Mesenchymal stem cell (in vitro differentiated cells and primary cell): ENCODE measurements at regions not wholly inside any gene's neighbourhood (a gene's known extent, or its start where the extent isn't known, plus 50 kb on each side); places are given as distances from the start of the nearest gene placed in this dataset.
A peak's percentile ranks its signal among the peaks of the same experiment; 100 is the strongest.

Experiments used
- DNase-seq: peaks from one replicate; pipeline ENCODE4 v3.0.0-alpha.2; 2013
- H2AFZ ChIP-seq: one replicate; pipeline ENCODE4 v1.6.1; 2013; ENCODE audit warnings: low read depth, mild to moderate bottlenecking, control low read depth, inconsistent platforms, low read length, moderate library complexity
- H2AK5ac ChIP-seq: 2 replicates; pipeline ENCODE4 v1.6.1; 2013; ENCODE audit warnings: low read length, moderate library complexity, mild to moderate bottlenecking, inconsistent platforms; ENCODE audit not compliant: severe bottlenecking
- H2BK120ac ChIP-seq: one replicate; pipeline ENCODE4 v1.6.1; 2013; ENCODE audit warnings: low read depth, mild to moderate bottlenecking, inconsistent platforms, low read length, moderate library complexity
- H2BK12ac ChIP-seq, 2 experiments: one replicate each; pipeline ENCODE4 v1.6.1; 2013; ENCODE audit warnings: inconsistent platforms in 2 of 2, low read length in 2 of 2, mild to moderate bottlenecking in 2 of 2, moderate library complexity in 2 of 2, control low read depth in 1 of 2
- H2BK15ac ChIP-seq: one replicate; pipeline ENCODE4 v1.6.1; 2013; ENCODE audit warnings: mild to moderate bottlenecking, low read depth, inconsistent platforms; ENCODE audit not compliant: poor library complexity, severe bottlenecking
- H2BK5ac ChIP-seq: 2 replicates; pipeline ENCODE4 v1.6.1; 2013; ENCODE audit warnings: low read depth, mild to moderate bottlenecking, low read length, control low read depth, inconsistent platforms; ENCODE audit not compliant: poor library complexity, severe bottlenecking
- H3K14ac ChIP-seq, 2 experiments: one replicate each; pipeline ENCODE4 v1.6.1; 2013; ENCODE audit warnings: inconsistent platforms in 2 of 2, low read length in 2 of 2, control low read depth in 1 of 2, mild to moderate bottlenecking in 1 of 2, moderate library complexity in 1 of 2
- H3K18ac ChIP-seq, 2 experiments: one replicate each; pipeline ENCODE4 v1.6.1; 2013; ENCODE audit warnings: inconsistent platforms in 2 of 2, low read length in 2 of 2, control low read depth in 1 of 2, low read depth in 1 of 2, mild to moderate bottlenecking in 1 of 2
- H3K23ac ChIP-seq, 2 experiments: one replicate each; pipeline ENCODE4 v1.6.1; 2013; ENCODE audit warnings: inconsistent platforms in 2 of 2, low read length in 2 of 2, mild to moderate bottlenecking in 2 of 2, moderate library complexity in 2 of 2, control low read depth in 1 of 2
- H3K27ac ChIP-seq: 2 replicates; pipeline ENCODE4 v1.5.1; 2013; ENCODE audit warnings: mild to moderate bottlenecking, moderate library complexity, low read length, control low read depth, inconsistent platforms; ENCODE audit not compliant: poor library complexity, severe bottlenecking
- H3K27me3 ChIP-seq, 2 experiments: 2 replicates each; pipeline versions ENCODE4 v1.6.1 to v1.7.0; 2013; ENCODE audit warnings: low read length in 2 of 2, mild to moderate bottlenecking in 2 of 2, moderate library complexity in 2 of 2, control low read depth in 1 of 2, inconsistent platforms in 1 of 2; ENCODE audit not compliant: control insufficient read depth in 1 of 2, insufficient read depth in 1 of 2
- H3K36me3 ChIP-seq, 2 experiments: 2 replicates each; pipeline versions ENCODE4 v1.6.1 to v1.7.0; 2013; ENCODE audit warnings: low read length in 2 of 2, control low read depth in 1 of 2, inconsistent platforms in 1 of 2, low read depth in 1 of 2, mild to moderate bottlenecking in 1 of 2; ENCODE audit not compliant: insufficient read depth in 2 of 2, control insufficient read depth in 1 of 2
- H3K4ac ChIP-seq, 2 experiments: one replicate each; pipeline ENCODE4 v1.6.1; 2013; ENCODE audit warnings: inconsistent platforms in 2 of 2, low read length in 2 of 2, mild to moderate bottlenecking in 2 of 2, moderate library complexity in 2 of 2, control low read depth in 1 of 2, low read depth in 1 of 2
- H3K4me1 ChIP-seq: 2 replicates; pipeline ENCODE4 v1.6.1; 2013; ENCODE audit warnings: low read depth, low read length, control low read depth; ENCODE audit not compliant: control insufficient read depth, insufficient read depth
- H3K4me2 ChIP-seq: 2 replicates; pipeline ENCODE4 v1.6.1; 2013; ENCODE audit warnings: low read length, mild to moderate bottlenecking, inconsistent platforms; ENCODE audit not compliant: poor library complexity, severe bottlenecking
- H3K4me3 ChIP-seq, 2 experiments: 2 replicates each; pipeline versions ENCODE4 v1.5.1 to v1.7.0; 2013; ENCODE audit warnings: low read length in 2 of 2, mild to moderate bottlenecking in 2 of 2, control low read depth in 1 of 2, low read depth in 1 of 2; ENCODE audit not compliant: insufficient read depth in 1 of 2
- H3K79me1 ChIP-seq: replicated peaks from 2 replicates; pipeline ENCODE4 v1.6.1; 2013; ENCODE audit warnings: mild to moderate bottlenecking, control low read depth, low read length, inconsistent platforms; ENCODE audit not compliant: poor library complexity, severe bottlenecking
- H3K9ac ChIP-seq: 2 replicates; pipeline ENCODE4 v1.7.0; 2013; ENCODE audit warnings: mild to moderate bottlenecking, low read length, moderate library complexity
- H3K9me3 ChIP-seq: 2 replicates; pipeline ENCODE4 v1.7.0; 2013; ENCODE audit warnings: mild to moderate bottlenecking, low read length; ENCODE audit not compliant: control insufficient read depth
- H4K8ac ChIP-seq: one replicate; pipeline ENCODE4 v1.6.1; 2013; ENCODE audit warnings: inconsistent platforms, mild to moderate bottlenecking, low read length, moderate library complexity
- H4K91ac ChIP-seq: one replicate; pipeline ENCODE4 v1.6.1; 2013; ENCODE audit warnings: mild to moderate bottlenecking, low read length, inconsistent platforms
- WGBS: methylation state at CpG from one replicate; pipeline ENCODE4 v1.1.7; 2013; ENCODE audit warnings: mixed read lengths; 5-methylcytosine and 5-hydroxymethylcytosine counted together

DNA sequence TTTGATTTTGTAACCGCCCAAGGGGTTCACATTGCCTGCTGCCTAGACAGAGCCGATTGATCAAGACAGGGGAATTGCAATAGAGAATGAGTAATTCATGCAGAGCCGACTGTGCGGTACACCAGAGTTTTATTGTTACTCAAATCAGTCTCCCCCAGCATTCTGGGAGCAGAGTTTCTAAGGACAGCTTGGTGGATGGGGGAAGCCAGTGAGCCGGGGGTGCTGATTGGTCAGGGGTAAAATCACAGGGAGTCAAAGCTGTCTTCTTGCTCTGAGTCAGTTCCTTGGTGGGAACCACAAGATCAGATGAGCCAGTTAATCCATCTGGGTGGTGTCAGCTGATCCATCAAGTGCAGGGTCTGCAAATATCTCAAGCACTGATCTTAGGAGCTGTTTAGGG lies 60.0 kb upstream of the EZR start:
- WGBS = 96% methylated on average over 5 of the region's 5 CpGs
- Histone ChIP-seq H3K27ac (no peak overlapping the region), H3K4ac (no peak overlapping the region), H3K23ac (no peak overlapping the region), H2BK5ac (no peak overlapping the region), H2AFZ (no peak overlapping the region), H3K9me3 (peaks cover 3% of the 10 kb centered on the region), H2BK120ac (no peak overlapping the region), H3K27me3 (no peaks in the 10 kb centered on the region), H3K9ac (no peak overlapping the region), H3K18ac (peak overlapping the region in 1 of 2 experiments; percentile 21), H3K4me2 (no peak overlapping the region), H3K4me3 (no peak overlapping the region), H2BK15ac (no peak overlapping the region), H4K91ac (no peak overlapping the region), H2AK5ac (no peak overlapping the region), H3K79me1 (no peaks in the 10 kb centered on the region), H2BK12ac (no peak overlapping the region), H3K14ac (no peak overlapping the region), H3K4me1 (no peaks in the 10 kb centered on the region), H3K36me3 (no peaks in the 10 kb centered on the region), H4K8ac (no peak overlapping the region)
- peak; percentile 47 for DNase-seq

DNA sequence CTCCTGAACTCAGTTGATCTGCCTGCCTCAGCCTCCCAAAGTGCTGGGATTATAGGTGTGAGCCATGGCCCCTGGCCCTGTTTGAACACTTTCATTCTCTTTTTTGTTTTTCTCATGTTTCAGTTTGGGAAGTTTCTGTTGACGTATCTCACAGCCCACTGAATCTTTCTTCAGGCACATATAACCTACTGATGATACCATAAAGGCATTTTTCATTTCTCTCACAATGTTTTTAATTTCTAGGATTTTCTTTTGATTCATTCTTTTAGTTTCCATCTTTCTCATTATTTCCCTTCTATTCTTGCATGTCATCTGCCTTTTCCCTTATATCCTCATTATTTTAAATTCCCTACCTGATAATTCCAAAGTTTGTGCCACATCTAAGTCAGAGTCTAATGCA lies 58.5 kb upstream of the EZR start:
- DNase-seq = no peak
- Histone ChIP-seq H3K4me2 (no peak overlapping the region), H2AK5ac (no peak overlapping the region), H3K4me1 (no peaks in the 10 kb centered on the region), H3K9me3 (peaks cover 3% of the 10 kb centered on the region), H3K27me3 (no peaks in the 10 kb centered on the region), H3K36me3 (no peaks in the 10 kb centered on the region), H3K4me3 (no peak overlapping the region), H3K14ac (no peak overlapping the region), H3K27ac (no peak overlapping the region), H3K23ac (no peak overlapping the region), H3K4ac (no peak overlapping the region), H3K18ac (no peak overlapping the region), H3K9ac (no peak overlapping the region), H2BK12ac (no peak overlapping the region), H2BK120ac (no peak overlapping the region), H4K91ac (no peak overlapping the region), H2BK15ac (no peak overlapping the region), H4K8ac (no peak overlapping the region), H2BK5ac (no peak overlapping the region), H2AFZ (no peak overlapping the region), H3K79me1 (no peaks in the 10 kb centered on the region)
- WGBS = 100% methylated on average over 1 of the region's 1 CpG

DNA sequence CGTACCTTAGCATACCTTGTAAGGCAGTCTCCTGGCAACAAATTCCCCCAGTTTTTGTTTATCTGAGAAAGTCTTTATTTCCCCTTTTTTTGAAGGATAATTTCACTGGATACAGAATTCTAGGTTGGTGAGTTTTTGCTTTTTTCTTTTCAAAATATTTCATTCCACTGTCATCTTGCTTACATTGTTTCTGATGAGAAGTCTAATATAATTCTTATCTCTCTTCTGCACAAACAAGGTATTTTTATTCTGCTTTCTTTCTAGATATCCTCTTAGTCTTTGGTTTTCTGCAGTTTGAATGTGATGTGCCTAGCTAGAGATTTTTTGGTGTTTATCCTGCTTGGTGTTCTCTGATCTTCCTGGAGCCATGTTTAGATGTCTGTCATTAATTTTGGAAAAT lies 57.7 kb upstream of the EZR start:
- WGBS = no CpG with 5 or more reads among the region's 1 CpG
- Histone ChIP-seq H4K8ac (no peak overlapping the region), H3K27ac (no peak overlapping the region), H2BK5ac (no peak overlapping the region), H3K4me2 (no peak overlapping the region), H3K14ac (no peak overlapping the region), H3K23ac (no peak overlapping the region), H2BK120ac (no peak overlapping the region), H4K91ac (no peak overlapping the region), H3K9ac (no peak overlapping the region), H2AFZ (no peak overlapping the region), H3K36me3 (no peaks in the 10 kb centered on the region), H3K9me3 (peaks cover 3% of the 10 kb centered on the region), H3K4ac (no peak overlapping the region), H3K4me1 (no peaks in the 10 kb centered on the region), H2BK12ac (no peak overlapping the region), H3K79me1 (no peaks in the 10 kb centered on the region), H2AK5ac (no peak overlapping the region), H3K18ac (no peak overlapping the region), H2BK15ac (no peak overlapping the region), H3K4me3 (no peak overlapping the region), H3K27me3 (no peaks in the 10 kb centered on the region)
- no peak for DNase-seq

DNA sequence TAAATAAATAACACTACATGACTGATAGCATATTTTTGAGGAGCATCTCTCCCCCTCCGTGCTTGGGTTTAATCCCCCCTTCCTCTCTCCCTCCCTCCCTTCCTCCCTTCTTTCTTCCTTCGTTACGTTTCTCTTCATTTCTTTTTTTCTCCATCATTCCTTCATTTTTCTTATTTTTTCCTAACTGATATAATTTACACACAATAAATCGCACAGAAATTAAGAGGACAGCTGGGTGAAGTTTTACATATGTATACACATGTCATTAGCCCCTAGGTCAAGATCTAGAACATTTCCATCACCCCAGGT lies 51.4 kb upstream of the EZR start:
- no peak overlapping the region for H3K27ac ChIP-seq
- no peak overlapping the region for H2AK5ac ChIP-seq
- no peak overlapping the region for H2AFZ ChIP-seq
- no peak overlapping the region for H3K14ac ChIP-seq
- no peaks in the 10 kb centered on the region for H3K36me3 ChIP-seq
- H4K8ac ChIP-seq = no peak overlapping the region
- H2BK15ac ChIP-seq = no peak overlapping the region
- no peak overlapping the region for H3K9ac ChIP-seq
- 95% methylated on average over 4 of the region's 4 CpGs for whole genome bisulfite sequencing
- no peak overlapping the region for H2BK12ac ChIP-seq
- no peak overlapping the region for H3K4me3 ChIP-seq
- H3K4me1 ChIP-seq = peaks cover 8% of the 10 kb centered on the region
- H2BK5ac ChIP-seq = no peak overlapping the region
- no peak for DNase-seq
- no peaks in the 10 kb centered on the region for H3K9me3 ChIP-seq
- H2BK120ac ChIP-seq = no peak overlapping the region
- H4K91ac ChIP-seq = no peak overlapping the region
- H3K18ac ChIP-seq = no peak overlapping the region
- no peak overlapping the region for H3K23ac ChIP-seq
- H3K79me1 ChIP-seq = no peaks in the 10 kb centered on the region
- H3K4ac ChIP-seq = no peak overlapping the region
- peaks cover 0 to 10% of the 10 kb centered on the region in 2 experiments for H3K27me3 ChIP-seq
- no peak overlapping the region for H3K4me2 ChIP-seq
